HG03565 (cell line): ENCODE measurements at regions not wholly inside any gene's neighbourhood (a gene's known extent, or its start where the extent isn't known, plus 50 kb on each side); places are given as distances from the start of the nearest gene placed in this dataset.

ENCODE experiments used
- ATAC-seq: cut with Tn5 transposase; IDR thresholded peaks from one replicate; pipeline ENCODE4 v1.9.1; 2021; ENCODE audit warnings: mild to moderate bottlenecking, moderate library complexity; ENCODE audit not compliant: unreplicated experiment

GRCh38 chr6:168972128-168972527, 281.5 kb downstream of the THBS2 start:
- ATAC-seq, result no peak

GRCh38 chr6:168971549-168971948, 282.1 kb downstream of the THBS2 start:
- no peak for ATAC-seq

DNA sequence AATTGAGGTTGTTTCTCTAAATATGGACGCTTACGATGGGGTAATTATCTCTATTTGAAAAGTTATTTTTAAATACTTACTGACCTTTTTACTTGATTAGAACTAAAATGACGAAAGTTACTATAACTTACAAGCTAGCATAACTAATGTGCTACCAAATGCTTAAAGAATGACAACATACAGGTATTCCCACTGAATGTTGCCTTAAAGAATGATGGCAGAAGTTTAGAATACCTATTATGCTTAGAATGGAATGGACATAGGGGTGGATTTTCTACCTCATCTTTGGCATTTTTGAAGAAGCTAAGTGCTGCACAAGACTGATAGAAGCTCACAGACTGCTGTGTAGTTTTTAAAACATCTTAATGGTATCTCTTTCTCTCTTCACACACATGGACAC, 284.8 kb downstream of the THBS2 start:
- ATAC-seq, result no peak

DNA sequence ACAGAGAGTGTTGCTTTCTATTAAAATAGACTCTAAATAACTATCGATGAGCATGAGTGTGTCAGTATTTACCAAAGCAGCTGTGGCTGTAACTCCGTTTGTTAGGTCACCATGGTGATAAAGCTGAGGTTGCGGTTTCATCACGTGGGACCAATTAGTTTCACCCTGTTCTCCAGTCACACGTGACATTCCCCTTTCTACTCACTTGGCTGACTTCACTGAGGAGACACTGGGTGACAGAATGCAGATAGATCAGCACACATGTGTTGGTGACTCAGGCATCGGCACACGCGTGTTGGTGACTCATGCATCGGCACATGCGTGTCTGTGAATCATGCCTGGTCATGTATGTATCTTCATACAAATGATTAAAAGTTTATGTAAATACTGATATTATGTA, 285.4 kb downstream of the THBS2 start:
- ATAC-seq, result no peak

GRCh38 chr6:168967281-168967925, 286.2 kb downstream of the THBS2 start:
- ATAC-seq, result no peak

DNA sequence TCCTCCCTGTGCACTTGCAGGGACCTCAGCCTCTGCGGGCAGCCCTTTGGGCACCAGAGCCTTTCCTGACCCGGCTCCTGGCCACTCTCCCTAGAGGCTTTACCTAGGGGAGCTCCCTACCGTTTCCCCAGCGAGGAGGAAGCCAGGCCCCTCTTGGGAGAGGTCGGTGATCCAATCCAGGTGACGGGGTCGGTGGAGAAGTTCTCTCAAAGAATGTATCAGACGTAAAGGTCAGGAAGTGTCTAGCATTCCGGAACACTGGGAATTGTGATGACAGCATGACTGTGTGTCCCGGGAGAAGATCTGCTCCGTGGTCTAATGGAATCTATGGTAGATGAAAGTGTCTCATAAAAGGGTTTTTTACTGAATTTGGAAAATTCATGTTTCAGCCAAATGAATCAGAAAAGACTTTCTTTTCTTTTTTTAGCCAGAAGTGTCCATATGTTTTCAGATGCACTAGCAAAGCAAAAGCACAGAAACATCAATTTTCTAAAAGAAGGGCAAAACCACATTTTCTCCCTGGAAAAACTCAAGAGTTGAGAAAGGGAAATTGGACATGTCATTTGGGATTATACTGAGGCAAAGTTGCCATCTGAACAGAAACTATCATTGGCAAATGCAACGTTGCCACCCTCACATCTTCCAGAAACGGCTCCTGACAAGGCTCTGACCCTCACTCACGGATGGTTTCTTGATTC, 289.4 kb downstream of the THBS2 start:
- no peak for ATAC-seq

DNA sequence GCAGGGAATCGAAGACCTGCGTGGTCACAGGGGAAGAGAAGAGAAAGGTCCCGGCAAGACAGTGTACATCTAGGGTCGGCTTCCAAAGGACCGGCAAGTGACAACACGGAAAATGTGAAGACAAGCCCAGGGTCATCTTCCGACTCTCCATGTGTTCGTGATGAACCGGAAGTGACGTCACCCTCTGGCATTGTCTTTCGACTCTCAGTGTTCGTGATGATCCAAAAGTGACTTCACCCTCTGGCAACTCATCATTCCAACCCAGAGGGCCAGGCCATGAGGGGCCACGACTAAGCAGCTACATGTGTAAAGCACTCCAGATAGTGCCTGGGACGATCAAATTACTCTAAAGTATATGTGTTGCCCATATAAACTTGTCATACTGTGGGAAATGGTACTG, 290.8 kb downstream of the THBS2 start:
- no peak for ATAC-seq

DNA sequence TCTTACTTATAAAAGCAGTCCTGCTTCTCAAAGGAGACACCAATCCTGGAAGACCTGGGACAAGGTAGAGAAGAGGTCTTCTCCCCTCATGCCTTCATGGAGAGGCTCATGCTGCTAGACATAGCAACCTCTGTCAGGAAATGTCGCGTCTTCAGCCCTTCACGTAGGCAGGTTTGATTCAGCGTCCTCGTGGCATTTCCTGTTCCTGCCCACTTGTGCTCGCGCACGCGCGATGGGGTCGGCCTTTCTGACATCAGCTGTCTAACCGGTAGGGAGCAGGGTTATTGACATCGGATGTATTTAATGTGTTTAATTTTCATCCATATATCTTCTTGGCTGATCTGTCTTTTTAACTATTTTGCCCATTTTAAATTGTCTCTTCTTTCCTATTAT, 292.4 kb downstream of the THBS2 start:
- no peak for ATAC-seq

DNA sequence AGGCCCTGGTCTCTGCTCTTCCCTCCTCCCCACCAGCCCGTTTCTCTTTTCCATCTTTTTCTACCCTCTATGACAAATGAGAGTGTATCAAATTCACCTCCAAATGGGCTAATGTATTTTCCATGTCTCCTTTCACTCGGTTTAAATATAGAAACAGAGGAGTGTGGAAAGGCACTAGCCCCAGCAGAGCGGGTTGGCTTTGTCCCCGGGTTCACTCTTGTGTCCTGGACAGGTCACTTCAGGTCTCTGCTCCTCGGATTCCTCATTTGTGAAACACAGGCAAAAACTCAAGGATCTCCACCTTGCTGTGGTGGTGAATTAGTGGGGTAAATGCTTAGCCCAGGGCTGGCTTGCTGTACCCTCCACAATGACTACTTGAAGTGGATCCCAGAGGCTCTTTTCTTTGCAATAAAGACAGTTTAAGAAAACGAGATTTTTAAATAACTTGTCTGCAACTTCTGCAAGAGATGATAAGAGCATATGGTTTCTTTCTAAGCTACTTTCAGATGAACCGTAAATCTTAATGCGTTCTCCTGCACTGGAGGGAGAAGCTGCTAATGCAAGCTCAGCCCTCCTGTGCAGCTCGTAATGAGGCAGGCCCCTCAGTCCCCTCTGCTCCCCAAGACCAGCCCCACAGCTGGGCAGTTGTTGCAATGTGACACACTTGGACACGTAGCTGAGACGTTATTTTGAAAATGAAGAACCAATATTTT, 292.9 kb downstream of the THBS2 start:
- no peak for ATAC-seq

DNA sequence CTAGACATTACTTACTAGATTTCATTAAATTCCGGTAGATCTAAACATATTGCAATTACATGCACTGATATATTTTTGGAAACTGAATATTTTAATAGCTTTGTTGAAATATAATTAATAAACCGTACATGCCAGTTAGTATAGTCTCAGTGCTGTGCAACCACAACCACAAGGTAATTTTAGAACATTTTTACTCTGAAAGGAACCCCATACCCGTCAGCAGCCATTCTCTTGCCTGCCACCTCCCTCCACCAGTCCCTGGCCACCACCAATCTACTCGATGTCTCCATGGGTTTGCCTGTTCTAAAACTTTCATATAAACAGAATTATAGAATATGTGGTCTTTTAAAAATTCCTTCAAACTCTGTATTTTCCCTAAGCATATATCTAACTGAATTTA, 293.9 kb downstream of the THBS2 start:
- no peak for ATAC-seq

GRCh38 chr6:168956884-168957730, 296.5 kb downstream of the THBS2 start:
- peak; percentile 71 for ATAC-seq

DNA sequence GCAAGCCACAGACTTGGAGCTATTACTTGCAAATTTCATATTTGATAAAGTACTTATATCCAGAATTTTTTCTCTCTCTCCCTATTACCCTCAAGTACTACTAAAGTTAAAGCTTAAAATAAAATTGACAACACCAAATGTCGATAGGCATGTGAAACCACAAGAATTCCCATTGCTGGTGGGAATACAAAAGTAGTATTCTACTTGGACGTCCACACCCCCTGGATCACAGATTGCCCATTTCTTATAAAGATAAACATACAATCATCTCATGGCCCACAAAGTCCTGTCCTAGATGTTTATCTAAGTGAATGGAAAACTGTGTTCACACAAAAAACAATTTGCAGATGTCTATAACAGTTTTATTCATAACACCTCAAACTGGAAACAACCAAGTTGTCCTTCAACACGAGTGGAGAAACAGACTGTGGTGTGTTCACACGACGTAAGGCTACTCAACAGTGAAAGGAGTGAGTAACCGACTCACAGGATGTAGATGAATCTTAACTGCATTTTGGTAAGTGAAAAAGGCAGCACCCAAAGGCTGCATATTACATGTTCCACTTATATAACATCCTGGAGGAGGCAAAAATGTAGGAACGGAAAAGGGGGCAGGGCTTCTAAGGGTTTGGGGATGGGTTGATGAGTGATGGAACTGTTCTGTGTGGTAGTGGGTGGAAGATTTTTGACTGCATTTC, 297.4 kb downstream of the THBS2 start:
- ATAC-seq, result no peak

- no peak for ATAC-seq
Observed at GRCh38 chr6:168953461-168953860, 300.2 kb downstream of the THBS2 start.

- ATAC-seq, result no peak
Observed at GRCh38 chr6:168951217-168951616, 302.4 kb downstream of the THBS2 start.

DNA sequence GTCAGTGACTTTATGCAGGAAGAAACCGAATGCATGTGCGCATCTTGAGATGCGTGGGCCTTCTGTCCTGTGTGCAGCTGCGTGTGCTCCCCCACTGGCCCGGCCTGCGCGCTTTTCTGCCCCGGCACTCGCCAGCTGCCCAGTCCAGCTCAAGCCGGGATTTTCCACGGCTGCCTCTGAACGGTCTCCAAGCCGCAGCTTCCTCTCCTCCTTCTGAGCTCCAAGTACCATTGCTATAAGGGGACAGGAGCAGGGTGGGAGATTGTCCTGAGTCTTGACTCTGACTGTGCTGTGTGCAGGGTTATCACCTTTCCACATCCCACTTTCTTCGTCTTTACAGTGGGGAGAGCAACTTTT, 302.8 kb downstream of the THBS2 start:
- no peak for ATAC-seq

DNA sequence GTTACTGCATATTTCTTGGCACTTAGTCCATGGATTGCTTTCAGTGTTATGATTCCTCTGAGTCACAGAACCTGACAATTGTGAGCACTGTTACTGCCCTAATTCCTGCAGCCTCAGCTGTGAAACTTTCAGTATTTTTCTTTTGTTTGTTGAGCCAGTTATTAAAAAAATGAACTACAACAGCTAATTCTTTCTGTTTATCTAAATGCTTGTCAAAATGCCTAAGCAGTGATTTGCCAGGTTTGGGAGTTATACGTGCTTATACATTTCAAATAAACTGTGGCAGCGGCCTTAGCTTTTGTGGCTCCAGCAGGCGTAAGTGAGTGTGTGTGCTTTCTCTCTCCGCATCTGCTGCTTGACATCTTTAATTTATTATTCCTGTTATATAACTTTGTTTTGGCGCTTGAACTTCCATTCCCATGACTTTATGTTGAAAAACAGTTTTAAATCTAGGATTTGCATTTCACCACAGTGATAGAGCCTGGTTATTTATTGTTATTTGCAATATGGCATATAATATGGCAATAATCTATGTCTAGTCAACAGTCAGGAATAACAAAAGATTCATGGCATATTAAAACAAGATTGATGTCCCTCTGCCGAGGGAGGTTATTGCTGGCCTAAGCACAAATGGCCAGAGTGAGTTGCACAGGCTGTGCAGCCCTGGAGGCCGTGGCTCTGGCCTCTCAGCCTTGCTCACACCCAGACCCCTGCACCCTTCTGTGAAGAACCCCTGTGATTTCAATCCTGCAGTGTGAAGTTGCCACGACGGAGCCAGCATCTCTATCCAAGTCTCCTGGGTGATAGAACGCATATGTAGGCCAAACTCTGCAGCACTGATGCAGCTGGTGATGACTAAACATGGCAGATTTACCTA, 303.4 kb downstream of the THBS2 start:
- ATAC-seq, result no peak

GRCh38 chr6:168948990-168949531, 304.6 kb downstream of the THBS2 start:
- no peak for ATAC-seq

DNA sequence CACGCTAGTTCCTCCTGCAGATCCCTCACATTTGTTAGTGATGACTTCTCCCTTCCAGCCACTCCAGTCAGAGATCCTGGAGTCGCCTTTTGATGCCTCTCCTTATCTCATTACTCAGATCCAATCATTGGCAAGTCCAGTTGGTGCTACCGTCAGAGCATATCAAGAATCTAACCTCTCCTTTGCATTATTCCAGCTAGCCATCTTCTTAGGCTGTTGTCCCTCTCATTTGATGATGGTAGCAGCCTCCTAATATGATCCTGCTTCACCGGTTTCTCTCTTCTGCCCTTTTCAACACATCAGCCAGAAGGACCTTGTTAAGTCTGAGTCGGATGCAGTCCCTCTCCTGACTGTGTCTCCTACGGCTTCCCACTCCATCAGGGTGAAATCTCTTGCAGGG, 305.6 kb downstream of the THBS2 start:
- no peak for ATAC-seq

DNA sequence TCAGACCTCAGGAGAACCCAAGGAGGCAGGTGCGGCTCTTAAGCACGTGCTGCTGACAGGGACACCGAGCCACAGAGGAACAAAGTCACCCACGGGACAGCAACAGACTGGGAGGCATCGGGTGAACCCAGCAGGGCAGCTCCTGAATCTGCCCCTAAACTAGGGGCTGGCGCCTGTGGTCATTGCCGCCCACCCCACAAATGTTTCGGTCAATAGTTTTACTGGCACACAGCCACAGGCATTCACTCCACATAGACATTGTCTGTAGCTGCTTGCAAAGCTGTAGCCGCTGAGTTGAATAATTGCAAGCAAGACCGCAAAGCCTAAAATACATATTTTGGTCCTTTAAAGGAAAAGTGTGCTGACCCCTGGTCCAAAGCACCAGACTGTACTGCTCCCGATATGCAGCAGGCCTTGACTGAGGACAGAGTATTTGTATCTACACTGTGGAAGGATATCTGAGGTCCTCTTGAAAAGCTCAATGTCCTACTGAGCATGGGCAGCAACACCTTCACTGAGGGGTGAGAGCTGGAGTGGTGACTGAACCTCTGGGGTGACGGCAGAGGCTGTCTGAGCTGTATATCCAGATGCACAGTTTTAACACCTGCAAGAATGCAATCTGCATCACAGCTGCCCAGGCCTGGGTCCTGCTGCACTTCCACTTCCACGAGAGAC, 310.3 kb downstream of the THBS2 start:
- no peak for ATAC-seq
